GM03348 (cell line): ENCODE measurements at regions not wholly inside any gene's neighbourhood (a gene's known extent, or its start where the extent isn't known, plus 50 kb on each side); places are given as distances from the start of the nearest gene placed in this dataset.
A peak's percentile ranks its signal among the peaks of the same experiment; 100 is the strongest.

Experiments
- DNase-seq: peaks from one replicate; pipeline ENCODE4 v3.0.0; 2012; ENCODE audit warnings: low spot score

DNA sequence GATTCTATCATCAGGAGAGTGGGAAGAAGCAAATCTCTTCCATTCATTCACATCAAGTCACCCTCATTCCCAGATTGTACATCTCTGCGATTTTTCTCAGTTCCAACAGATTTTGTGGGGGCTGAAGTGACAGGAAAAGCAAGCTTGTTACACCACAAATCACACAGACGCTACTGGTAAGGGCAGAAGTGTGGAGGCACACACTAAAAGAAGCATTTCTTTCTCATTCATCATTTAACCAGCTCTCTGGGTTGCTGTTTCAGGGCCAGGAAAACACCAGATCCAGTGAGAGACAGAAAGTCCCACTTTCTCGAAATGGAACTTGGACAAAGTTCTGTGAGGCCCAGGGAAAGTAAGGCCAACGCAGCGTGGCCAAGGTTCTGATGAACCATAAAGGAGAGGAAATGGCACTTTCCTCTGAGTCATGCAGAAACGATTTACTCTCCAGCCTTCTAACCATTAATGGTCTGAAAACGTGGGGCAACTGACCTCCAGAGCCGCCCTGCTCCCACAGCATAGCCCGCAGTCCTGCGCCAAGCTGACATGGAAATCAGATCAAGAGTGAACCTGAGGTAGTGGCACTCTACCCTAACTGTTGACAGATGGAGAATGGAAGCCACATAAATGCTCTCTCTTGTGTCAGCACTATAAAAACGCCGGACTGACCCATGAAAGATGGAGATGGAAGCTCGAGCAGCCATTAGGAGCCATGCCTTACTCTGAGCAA, 191.0 kb downstream of the C1D start:
- peak; percentile 76 for DNase-seq

DNA sequence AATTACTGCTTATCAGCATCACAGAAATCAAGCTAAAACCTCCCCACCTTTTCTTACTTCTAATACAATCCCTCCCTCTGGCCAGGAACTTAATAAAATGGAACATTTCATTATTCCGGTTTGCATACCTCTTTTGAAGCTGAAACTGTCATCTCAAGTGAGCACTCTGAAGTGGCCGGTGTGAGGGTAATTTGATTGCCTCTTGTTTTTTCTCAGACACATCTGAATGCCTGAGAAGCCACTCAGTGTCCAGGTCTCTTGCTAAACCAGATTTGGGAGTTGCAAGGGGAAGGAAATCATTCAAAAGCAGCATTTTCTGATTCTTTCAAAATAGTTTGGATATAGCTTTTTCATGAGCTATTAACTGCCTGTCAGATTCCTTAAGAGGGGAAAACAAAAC, 190.3 kb downstream of the C1D start:
- DNase-seq: no peak

DNA sequence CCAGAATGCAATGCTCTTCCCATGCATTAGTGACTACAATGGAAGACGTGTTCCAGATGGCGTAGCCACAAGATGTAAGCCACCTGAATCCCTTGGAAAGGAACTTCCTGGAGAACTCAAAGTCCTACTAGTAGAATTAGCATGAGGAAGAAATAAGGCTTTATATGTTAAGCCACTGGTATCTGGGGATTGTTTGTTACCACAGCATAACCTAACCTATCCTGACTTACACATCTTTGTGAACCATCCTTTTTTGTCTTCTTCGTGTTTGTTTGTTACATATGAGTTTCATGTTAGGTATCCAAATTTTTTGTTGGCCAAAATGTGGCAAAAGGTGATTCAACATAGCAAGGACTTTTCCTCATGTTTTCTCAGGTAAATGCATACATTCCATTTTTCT, 188.9 kb downstream of the C1D start:
- no peak for DNase-seq

DNA sequence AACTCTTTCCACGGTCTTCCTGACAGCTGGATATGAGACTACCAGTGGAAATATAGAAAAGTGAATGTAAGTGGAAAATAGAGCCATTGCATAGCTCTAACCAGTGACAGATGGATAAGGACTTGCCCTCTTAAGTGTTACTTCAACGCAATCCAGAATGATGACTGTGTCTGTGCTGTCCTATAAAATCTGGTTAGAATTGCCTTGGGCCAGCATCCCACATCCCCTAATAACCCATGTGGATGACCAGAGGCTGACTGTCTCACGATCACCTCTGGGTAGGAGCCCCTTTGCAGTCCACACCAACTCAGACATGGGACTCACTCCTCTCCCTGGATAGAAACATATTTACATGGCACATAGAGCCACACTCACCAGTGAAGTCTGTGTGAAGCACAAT, 186.6 kb downstream of the C1D start:
- peak; percentile 37 for DNase-seq

DNA sequence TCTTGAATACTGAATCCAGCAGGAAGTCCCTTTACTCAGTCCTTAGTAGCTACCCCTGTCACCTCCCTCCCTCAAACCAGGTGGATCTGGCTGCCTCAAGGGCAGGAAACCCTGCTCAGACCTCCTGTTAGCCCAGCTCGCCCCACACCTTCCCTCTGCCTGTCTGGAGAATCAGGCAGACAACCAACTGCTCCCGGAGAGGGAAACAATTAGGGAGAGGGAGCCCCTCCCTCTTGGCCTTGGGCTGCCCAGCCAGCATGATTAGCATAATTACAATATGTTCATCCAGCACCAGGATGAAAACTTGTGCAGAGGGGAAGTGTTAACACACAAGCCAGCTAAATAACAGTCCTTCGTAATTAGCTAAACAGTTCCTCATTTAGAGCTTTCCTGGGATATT, 185.5 kb downstream of the C1D start:
- DNase-seq: no peak

DNA sequence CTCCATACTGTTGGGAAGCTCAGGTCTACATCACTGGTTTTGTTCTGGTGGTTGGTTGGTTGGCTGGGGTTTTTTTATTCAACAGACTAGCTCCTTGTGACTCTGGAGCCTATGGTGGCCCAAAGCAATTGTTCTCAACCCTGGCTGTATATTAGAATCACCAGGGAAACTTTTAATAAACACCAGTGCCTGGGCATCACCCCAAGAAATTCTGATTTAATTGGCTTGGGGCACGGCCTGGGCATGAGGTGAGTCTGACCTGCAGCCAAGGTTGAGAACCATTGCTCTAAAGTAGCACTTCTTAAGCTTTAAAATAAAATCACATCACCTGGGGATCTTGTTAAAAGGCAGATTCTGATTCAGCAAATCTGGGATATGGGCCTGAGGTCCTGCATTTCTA, 184.1 kb downstream of the C1D start:
- no peak for DNase-seq

DNA sequence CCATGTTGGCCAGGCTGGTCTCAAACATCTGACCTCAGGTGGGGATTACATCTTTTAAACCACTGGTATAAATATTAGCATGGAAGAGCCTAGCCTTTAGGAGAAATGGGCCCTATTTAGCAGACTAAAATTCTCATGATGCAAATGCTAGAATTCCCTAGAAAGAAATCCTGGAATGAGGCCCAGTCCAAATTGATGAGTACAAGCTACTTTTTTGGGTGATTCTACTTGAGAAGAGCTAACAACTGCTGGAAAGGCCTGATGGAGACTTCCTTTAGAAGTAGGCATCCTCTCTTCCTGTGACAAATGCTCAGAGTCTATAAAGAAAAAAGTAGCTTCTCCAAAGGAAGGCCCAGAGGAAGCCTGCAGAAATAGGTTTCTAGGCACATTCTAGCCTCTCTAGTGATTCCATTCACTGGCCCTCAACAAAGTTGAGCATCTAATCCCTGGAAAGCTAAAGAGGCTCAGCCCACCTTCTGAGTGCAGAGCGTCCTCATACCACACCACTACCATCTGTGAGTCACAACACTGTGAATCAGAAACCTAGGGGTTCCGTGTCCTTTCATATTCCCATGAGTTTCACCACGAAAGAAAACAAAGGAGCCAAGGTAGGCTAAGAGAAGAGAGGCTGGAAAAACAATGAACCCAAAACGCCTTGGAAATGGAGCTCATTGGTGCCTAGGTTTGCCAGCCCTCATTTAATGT, 183.1 kb downstream of the C1D start:
- DNase-seq: peak; percentile 37

DNA sequence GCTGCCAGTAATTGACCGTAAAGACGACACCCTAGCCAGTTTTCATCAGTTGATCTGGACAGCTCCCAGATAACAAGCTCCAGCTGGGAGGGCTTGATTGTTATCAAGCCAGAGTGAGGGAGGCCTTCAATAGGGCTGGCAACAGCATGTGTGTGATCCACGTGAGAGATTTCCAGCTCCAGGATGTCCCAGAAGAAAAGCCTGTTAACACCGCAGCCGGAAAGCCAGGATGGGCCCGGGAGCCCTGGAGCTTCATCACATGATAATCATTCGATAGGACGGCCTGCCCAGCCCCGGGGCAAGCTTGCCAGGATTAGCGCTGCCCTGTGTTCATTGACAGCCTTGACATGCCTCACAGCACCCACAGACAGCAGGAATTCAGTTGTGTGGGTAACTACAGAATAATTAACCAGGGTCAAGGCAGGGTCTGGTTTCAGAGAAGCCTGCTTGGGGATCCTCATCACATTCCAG, 182.5 kb downstream of the C1D start:
- DNase-seq: no peak

DNA sequence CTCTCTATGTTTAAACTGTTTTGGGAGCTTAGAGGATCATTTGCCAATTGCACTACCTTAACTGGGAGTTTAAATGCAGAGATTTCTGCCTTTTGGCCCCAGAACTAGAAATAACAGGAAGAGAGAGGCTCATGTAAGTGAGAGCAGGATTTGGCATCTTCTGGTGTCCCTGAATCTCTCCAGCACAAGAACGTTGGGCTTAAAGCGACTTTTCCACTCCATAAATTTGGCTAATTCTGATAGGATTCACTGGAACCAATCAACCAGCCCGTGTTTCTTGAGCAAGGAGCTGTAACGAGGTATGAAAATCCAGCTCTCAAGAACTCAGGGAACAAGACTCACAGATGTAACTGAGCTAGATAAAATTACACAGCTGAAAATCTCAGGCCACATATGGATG, 181.0 kb downstream of the C1D start:
- no peak for DNase-seq

DNA sequence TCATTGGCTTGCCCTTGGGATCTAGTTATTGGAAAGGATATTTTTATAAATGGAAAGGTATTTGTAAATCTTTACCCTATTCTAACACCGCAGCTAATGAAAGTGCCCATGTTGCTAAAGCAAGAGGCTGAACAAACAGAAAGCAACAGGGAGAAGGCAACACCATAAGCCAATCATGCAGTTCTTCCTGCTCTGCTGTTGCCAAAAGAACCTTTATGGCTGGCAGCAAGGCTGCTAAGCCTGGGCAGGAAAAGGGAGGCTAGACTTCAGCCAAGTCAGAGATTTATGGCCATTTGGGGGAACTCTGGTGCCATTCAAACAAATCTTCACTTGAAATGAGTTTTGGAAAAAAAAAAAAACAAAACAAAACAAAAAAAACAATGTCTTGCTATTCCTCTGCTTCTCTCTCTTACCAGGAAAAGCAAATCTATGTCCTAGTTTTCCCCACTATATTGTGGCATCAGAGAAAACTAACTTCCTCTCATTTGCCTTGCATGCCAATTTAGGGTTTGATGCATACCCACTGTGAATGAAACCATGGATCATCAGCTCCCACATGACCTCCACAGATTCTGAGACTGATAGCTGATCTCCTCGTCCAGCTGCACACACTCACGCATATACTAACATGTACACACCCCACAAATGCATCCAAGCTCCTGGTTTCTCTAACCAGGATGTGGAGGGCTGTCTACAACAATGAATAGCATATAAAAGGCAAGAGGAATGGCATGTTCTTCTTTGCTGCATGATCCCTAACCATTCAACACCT, 179.3 kb downstream of the C1D start:
- no peak for DNase-seq

DNA sequence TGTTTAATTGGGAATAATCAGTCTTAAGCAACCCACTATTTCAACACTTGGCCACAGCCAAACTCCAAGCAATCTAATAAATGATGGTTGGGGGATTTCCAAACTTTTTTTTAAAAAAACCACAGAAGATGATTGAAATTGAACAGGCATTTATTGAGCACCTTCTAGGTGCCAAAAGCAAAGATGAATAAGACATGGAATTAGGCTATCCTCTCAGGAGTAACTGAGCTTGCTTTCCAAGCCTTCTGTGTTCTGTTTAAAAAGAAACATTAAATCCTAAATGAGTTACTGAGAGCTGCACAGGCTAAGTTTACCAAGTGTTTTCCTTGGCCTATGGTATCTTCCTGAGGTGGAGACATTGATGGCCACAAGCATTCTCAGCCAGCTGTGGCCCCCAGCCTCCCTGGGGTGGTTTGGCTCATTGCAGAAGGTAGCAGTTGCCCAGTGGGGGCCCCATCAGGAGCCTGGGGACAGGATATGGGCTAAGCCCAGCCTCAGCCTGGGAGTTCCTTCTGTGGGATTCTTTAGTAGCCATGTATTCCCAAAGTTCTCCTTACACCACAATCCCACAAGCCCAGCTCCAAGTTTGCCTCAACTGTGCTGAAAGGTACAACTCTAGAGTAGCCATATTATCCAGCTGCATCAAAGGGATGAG, 174.3 kb downstream of the C1D start:
- DNase-seq: no peak

DNA sequence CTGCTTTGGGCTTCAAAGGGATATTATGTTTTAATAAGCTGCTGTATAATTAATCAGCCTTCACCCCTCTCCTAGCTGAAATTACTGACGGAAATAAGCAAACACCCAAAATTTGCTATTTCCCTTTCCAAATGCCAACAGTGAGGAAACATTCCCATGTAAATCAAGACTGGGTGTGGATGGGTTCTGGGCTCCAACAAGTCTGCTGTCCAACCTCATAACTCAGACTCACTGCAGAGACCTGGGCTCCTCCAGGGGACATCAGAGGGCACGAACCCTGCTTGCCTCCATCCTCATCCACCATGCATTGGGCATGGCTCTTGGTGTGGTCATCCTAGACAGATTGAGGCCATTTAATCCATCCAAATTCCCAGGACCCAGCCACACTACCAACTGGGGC, 173.7 kb downstream of the C1D start:
- DNase-seq: no peak

DNA sequence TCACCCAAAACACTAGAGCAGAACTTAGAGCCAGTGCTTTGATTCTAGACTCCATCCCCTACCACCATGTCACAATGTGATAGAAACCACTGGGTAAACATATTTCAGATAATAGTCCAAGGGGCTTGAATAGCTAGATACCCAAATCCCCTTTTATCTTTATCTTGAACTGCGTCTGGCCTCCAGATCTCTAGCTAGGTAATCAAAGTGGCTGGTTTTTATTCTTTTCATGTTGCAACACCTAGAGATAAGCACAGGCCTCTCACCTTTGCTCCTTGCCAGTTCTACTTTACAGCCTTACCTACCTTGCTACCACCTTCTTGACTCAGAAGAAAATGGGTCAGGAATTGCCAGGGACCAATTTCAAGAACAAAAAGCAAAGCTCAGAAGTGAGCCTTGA, 171.2 kb downstream of the C1D start:
- DNase-seq: no peak

DNA sequence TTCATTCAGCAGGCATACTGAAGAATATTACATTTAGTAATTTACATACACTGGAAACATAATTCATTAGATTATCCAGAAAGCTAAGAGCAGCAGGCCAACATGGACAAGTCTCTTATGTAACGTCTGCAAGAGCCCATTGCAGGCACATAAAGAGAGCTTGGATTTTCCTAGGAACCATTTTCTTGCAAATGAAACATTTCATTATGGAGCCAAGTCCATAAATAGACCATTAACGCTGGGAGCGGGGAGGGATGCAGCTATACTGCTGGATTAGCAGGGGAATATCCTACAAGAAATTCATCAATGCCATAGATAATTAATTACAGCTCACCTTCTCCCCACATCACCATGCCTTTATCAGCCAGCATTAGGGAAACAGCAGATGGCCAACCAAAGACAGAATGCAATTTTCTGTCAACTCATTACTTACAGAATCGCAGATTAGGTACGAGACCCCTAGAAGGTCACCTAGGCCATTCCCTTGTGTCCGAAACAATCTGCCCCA, 170.4 kb downstream of the C1D start:
- DNase-seq: no peak

DNA sequence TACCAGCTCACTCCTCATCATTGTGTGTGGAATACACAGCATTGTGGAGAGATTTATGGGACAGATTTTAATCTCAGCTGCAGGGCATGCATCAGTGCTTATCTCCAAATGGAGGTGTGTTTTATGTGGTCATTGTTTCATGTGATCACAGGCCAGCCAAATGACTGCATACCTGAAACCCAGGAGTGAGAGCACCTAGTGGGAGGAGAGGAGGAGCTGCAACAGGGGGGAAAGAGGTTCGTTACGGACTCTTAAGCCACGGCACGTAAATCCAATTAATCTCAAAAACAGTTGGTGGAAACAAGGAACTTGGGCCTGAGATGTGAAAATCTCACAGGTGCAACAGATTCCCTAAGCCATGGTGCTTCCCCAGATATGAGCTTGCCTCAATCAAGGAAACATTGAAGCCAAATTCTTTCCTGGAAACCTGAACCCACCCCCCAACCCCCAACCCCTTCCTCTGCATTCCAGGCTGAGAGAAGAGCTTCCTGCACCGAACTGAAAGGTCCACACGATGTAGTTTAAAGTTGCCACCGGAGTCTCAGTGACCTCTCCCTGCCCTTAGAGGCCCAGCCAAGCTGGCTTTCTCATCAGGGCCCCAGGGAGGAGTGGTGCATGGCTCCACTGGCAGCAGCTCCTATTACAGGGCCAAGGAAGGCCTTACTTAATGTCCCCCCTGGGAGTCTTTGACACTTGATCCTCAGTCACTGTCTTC, 167.4 kb downstream of the C1D start:
- no peak for DNase-seq

DNA sequence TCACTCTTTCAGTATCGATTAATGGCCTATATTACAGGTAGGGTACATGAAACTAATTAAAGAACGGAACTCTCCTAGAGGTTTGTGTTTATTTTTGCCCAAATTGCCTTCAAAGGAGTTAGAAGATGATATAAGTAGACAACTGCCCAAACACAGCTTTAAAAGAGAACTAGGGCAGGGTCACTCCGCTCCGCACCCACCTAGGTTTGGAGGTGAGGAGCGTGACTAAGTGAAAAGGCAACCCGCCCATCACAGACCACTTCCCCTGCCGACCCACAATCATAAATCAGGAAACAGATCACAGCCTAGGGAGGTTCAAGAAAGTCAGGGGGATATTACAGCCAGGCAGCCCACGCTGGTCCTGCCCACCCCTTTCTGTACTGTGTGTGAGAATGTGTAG, 166.7 kb downstream of the C1D start:
- no peak for DNase-seq

DNA sequence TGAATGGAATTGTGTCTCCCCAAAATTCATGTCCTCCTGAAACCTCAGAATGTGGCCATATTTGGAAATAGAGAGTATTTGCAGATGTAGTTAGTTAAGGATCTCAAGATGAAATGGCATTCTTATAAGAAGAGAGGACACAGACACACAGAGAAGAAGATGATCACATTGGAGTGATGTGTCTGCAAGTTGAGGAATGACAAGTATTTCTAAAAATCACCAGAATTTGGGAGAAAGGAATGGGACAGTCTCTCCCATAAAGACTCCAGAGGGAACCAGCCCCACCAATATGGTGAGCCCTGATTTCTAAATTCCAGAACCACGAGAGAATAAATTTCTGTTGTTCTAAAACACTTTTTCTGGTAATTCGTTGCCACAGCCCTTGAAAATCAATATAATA, 166.3 kb downstream of the C1D start:
- no peak for DNase-seq

DNA sequence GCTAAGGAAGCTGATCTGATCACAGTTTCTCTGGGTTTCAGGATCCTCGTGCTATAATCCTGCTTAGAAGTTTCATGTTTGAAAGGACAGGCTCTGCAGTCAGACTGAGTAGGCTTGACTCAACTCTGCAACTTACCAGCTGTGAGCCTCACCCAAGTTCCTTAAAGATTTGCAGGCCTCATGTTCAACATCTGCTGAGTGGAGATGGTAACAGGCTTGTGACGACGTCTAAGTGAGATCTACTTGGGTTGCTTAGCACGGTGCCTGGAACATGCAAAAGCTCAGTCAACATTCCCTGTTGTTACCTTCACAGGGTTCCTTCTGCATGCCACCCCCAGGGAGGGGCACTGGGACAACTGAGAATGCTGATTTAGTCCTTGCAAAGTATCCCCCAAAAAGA, 164.2 kb downstream of the C1D start:
- DNase-seq: peak; percentile 27

DNA sequence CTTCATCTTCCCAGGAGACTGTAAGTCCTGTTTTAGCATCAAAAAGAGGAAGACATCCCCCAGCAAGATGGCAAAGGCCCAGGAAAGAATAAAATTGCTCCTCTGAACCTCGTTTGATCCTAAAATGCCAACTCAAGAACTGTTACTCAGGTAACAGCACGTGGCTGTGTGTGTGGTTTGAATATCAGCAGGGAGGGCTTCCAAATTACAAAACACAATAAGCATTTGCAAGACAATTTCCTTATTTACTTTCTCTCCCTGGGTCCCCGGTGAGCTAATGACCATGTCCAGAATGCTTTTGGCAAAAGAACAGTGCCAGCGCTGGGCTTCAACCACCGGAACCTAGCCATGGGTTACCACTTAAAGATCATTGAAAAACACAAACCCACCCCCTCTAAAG, 163.6 kb downstream of the C1D start:
- no peak for DNase-seq

DNA sequence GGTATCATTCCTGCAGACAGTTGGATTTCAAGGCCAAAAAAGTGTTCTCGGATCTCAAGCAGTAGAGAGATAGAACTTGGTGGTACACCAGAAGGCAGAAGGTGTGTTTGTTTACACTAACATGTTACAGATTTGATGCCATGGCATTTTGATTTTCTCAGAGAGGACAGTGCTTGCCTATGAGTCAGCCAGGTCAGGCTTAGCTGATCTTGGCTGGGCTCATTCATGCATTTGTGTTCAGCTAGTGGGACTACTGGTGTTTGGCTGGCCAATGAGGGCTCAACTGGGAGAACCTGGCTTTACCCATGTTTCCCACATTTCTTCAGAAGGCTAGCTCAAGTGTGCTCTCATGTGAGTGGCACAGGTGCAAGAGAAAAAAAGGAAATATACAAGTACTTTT, 162.0 kb downstream of the C1D start:
- DNase-seq: no peak

DNA sequence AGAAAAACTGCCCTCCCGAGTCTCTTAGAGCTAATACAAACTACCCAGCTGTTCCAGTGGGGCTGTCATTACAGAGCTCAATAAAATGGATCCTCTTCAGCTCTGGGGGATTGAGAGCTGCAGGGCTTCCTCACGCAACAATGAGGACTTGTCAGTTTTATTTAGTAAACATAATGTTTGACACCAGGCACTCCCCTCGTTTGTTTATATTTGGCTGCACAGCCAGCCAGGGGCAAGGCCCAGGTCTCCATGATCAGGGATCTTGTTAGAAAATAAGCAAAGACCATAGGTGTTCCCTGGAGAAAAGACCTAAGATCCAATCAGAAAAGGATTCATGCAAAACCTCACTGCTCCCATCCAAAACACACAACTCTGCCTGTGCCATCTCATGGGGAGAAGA, 158.2 kb downstream of the C1D start:
- no peak for DNase-seq

DNA sequence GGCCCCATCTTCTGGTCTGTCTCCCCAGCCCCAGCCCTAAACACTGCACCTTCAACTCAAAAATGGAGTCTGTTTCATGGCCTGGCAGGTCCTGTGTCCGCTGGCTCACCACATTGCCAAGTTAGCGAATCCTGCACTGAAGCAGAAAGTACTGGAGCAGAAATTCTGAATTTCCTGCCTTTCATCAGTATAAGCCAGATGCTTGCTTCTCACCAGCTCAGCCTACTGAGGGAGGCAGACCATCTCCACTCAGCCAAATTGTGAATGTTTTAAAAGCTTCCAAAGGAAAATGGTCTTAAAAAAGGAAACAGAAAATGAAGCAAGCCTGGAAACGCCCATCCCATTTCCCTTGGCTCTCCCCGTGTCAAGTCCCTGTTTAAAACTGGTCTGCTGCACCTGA, 157.8 kb downstream of the C1D start:
- DNase-seq: no peak
